GM19193 (cell line): ENCODE measurements at regions not wholly inside any gene's neighbourhood (a gene's known extent, or its start where the extent isn't known, plus 50 kb on each side); places are given as distances from the start of the nearest gene placed in this dataset.
A peak's percentile ranks its signal among the peaks of the same experiment; 100 is the strongest.

ENCODE experiments used
- POLR2A ChIP-seq: IDR thresholded peaks from 4 replicates; pipeline ENCODE4 v1.6.1; 2011; ENCODE audit not compliant: insufficient read depth, insufficient read length; ENCODE audit errors: extremely low read depth

DNA sequence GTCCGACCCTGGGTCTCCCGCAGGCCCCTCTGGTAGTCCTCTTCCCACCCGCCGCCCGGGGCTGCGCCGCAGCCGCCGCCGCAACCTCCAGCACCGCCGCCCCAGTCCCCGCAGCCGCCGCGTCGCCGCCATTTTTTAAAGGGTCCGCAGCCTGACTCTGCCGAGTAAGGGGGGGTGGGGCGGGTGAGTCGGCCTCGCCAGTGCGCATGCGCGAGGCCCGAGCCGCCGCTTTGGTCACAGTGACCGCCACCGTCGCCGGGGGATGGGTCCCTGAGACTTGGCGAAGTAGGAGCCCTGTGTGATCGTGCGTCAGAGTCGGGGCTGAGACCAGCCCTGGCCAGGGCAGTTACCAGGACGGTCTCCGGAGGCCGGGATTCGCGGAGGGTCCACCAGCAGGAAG, 532.8 kb downstream of the FOXD4L4 start:
- TF ChIP-seq POLR2A: peak; percentile 25
